ENCODE measurements at regions not wholly inside any gene's neighbourhood (a gene's known extent, or its start where the extent isn't known, plus 50 kb on each side); places are given as distances from the start of the nearest gene placed in this dataset.

- TF ChIP-seq GATA2 (IDR thresholded peaks at IDR 0.05; ENCODE audit: low read depth, low read length) (no peak), GATA3 (IDR thresholded peaks at IDR 0.05; ENCODE audit: low read depth, low read length) (no peak)
Observed at GRCh38 chr12:93156086-93156716, 221.5 kb upstream of the NUDT4 start.

- TF ChIP-seq GATA3 (IDR thresholded peaks at IDR 0.05; ENCODE audit: low read depth, low read length) (no peak), GATA2 (IDR thresholded peaks at IDR 0.05; ENCODE audit: low read depth, low read length) (no peak)
Observed at GRCh38 chr12:93157279-93157678, 220.4 kb upstream of the NUDT4 start.

GRCh38 chr12:93158065-93158843 lies 219.5 kb upstream of the NUDT4 start:
- no peak for TF ChIP-seq GATA2 (IDR thresholded peaks at IDR 0.05; ENCODE audit: low read depth, low read length)
- TF ChIP-seq GATA3 (IDR thresholded peaks at IDR 0.05; ENCODE audit: low read depth, low read length), result no peak

GRCh38 chr12:93163260-93164036 lies 214.3 kb upstream of the NUDT4 start:
- TF ChIP-seq GATA3 (IDR thresholded peaks at IDR 0.05; ENCODE audit: low read depth, low read length) (no peak), GATA2 (IDR thresholded peaks at IDR 0.05; ENCODE audit: low read depth, low read length) (no peak)

- no peak for TF ChIP-seq GATA2 (IDR thresholded peaks at IDR 0.05; ENCODE audit: low read depth, low read length)
- TF ChIP-seq GATA3 (IDR thresholded peaks at IDR 0.05; ENCODE audit: low read depth, low read length), result no peak
Observed at GRCh38 chr12:93164103-93164880, 213.4 kb upstream of the NUDT4 start.

- no peak for TF ChIP-seq GATA3 (IDR thresholded peaks at IDR 0.05; ENCODE audit: low read depth, low read length)
- TF ChIP-seq GATA2 (IDR thresholded peaks at IDR 0.05; ENCODE audit: low read depth, low read length), result no peak
Observed at GRCh38 chr12:93165384-93165932, 212.3 kb upstream of the NUDT4 start.

- no peak for TF ChIP-seq GATA2 (IDR thresholded peaks at IDR 0.05; ENCODE audit: low read depth, low read length)
- no peak for TF ChIP-seq GATA3 (IDR thresholded peaks at IDR 0.05; ENCODE audit: low read depth, low read length)
Observed at GRCh38 chr12:93166541-93167307, 211.0 kb upstream of the NUDT4 start.

- TF ChIP-seq GATA3 (IDR thresholded peaks at IDR 0.05; ENCODE audit: low read depth, low read length) (no peak), GATA2 (IDR thresholded peaks at IDR 0.05; ENCODE audit: low read depth, low read length) (no peak)
Observed at GRCh38 chr12:93167331-93167730, 210.4 kb upstream of the NUDT4 start.

- no peak for TF ChIP-seq GATA2 (IDR thresholded peaks at IDR 0.05; ENCODE audit: low read depth, low read length)
- no peak for TF ChIP-seq GATA3 (IDR thresholded peaks at IDR 0.05; ENCODE audit: low read depth, low read length)
Observed at GRCh38 chr12:93167841-93168492, 209.8 kb upstream of the NUDT4 start.

- TF ChIP-seq GATA3 (IDR thresholded peaks at IDR 0.05; ENCODE audit: low read depth, low read length) (no peak), GATA2 (IDR thresholded peaks at IDR 0.05; ENCODE audit: low read depth, low read length) (no peak)
Observed at GRCh38 chr12:93168751-93169150, 209.0 kb upstream of the NUDT4 start.

GRCh38 chr12:93169536-93169935 lies 208.2 kb upstream of the NUDT4 start:
- no peak for TF ChIP-seq GATA3 (IDR thresholded peaks at IDR 0.05; ENCODE audit: low read depth, low read length)
- no peak for TF ChIP-seq GATA2 (IDR thresholded peaks at IDR 0.05; ENCODE audit: low read depth, low read length)

GRCh38 chr12:93170928-93171327 lies 206.8 kb upstream of the NUDT4 start:
- TF ChIP-seq GATA2 (IDR thresholded peaks at IDR 0.05; ENCODE audit: low read depth, low read length), result no peak
- TF ChIP-seq GATA3 (IDR thresholded peaks at IDR 0.05; ENCODE audit: low read depth, low read length), result no peak

All from SH-SY5Y (cell line).